GM12878 (cell line): ENCODE measurements at regions not wholly inside any gene's neighbourhood (a gene's known extent, or its start where the extent isn't known, plus 50 kb on each side); places are given as distances from the start of the nearest gene placed in this dataset.
A peak's percentile ranks its signal among the peaks of the same experiment; 100 is the strongest.

ENCODE experiments used
- ATAC-seq: fragments of 200-7000 bp; cut with Tn5 transposase; 3 replicates; pipeline ENCODE4 v1.9.1; 2020; ENCODE audit warnings: mild to moderate bottlenecking, moderate library complexity
- BruUV-seq: library from RNA; stranded (reverse); fragments of 400-500 nt; replicated peaks from 2 replicates; lab custom pipeline; 2021; lab: Mats Ljungman, UMichigan
- CTCF ChIA-PET: fragments of 300-600 bp; sonication (Branson Sonifier 250); formaldehyde crosslinking; extraction: SDS; loops from one replicate; lab custom pipeline; 2021; ENCODE audit warnings: inconsistent platforms; lab: Yijun Ruan, JAX
- POLR2A ChIA-PET: fragments of 350-600 bp; formaldehyde crosslinking; extraction: SDS; loops from one replicate; lab custom pipeline; 2021; ENCODE audit warnings: inconsistent platforms; lab: Charles Lee
- RAD21 ChIA-PET: fragments of 300-600 bp; sonication (Branson Sonifier 250); formaldehyde crosslinking; loops from one replicate; lab custom pipeline; 2023; ENCODE audit warnings: antibody characterized with exemption; ENCODE audit not compliant: unreplicated experiment; lab: Charles Lee
- SMC1A ChIA-PET: fragments of 300-600 bp; sonication (Branson Sonifier 250); formaldehyde crosslinking; loops from one replicate; lab custom pipeline; 2023; ENCODE audit not compliant: unreplicated experiment, uncharacterized antibody; lab: Charles Lee
- DNase-seq: peaks from one replicate; pipeline ENCODE4 v3.0.0-alpha.2; 2011; ENCODE audit warnings: low read depth, low spot score
- FAIRE-seq: peaks from 3 replicates; lab custom pipeline; 2011; peaks lifted over from hg19 to GRCh38; lab: Jason Lieb, UNC
- H2AFZ ChIP-seq: 2 replicates; pipeline ENCODE4 v1.6.0; 2011; ENCODE audit warnings: low read depth, low read length, control low read depth; ENCODE audit not compliant: control insufficient read depth
- H3K27ac ChIP-seq: 2 replicates; pipeline ENCODE4 v1.5.1; 2011; ENCODE audit warnings: control low read depth; ENCODE audit not compliant: control insufficient read depth, insufficient read depth
- H3K27me3 ChIP-seq, 2 experiments: replicated peaks in 1 of 2; 2 replicates each; pipeline versions ENCODE4 v1.6.0 to v1.6.1; 2011; ENCODE audit warnings: low read length in 1 of 2; ENCODE audit not compliant: control insufficient read depth in 2 of 2, insufficient read depth in 2 of 2
- H3K36me3 ChIP-seq, 2 experiments: 2 replicates each; pipeline ENCODE4 v1.5.1; 2011; ENCODE audit warnings: low read length in 1 of 2; ENCODE audit not compliant: control insufficient read depth in 2 of 2, insufficient read depth in 2 of 2
- H3K4me1 ChIP-seq: 2 replicates; pipeline ENCODE4 v1.6.1; 2011; ENCODE audit warnings: mild to moderate bottlenecking, low read length, moderate library complexity, mixed read lengths; ENCODE audit not compliant: control insufficient read depth, insufficient read depth
- H3K4me2 ChIP-seq: 2 replicates; pipeline ENCODE4 v1.6.0; 2011; ENCODE audit warnings: control low read depth; ENCODE audit not compliant: control insufficient read depth, insufficient read depth
- H3K4me3 ChIP-seq: fragments of 200-600 bp; sonication (generic); 2 replicates; pipeline ENCODE4 v1.5.1; 2016
- H3K79me2 ChIP-seq: 2 replicates; pipeline ENCODE4 v1.6.0; 2011; ENCODE audit warnings: low read length; ENCODE audit not compliant: control insufficient read depth, insufficient read depth
- H3K9ac ChIP-seq: 2 replicates; pipeline ENCODE4 v1.8.0; 2011; ENCODE audit warnings: low read length, control low read depth, mixed read lengths; ENCODE audit not compliant: control insufficient read depth, insufficient read depth
- H3K9me3 ChIP-seq: replicated peaks from 3 replicates; pipeline ENCODE4 v1.5.1; 2011; ENCODE audit warnings: mild to moderate bottlenecking, low read length; ENCODE audit not compliant: control insufficient read depth, insufficient read depth
- H4K20me1 ChIP-seq: 2 replicates; pipeline ENCODE4 v1.6.0; 2011; ENCODE audit not compliant: control insufficient read depth, insufficient read depth
- EED ChIP-seq: sonication (generic); IDR thresholded peaks from 2 replicates; pipeline ENCODE4 v1.6.1; 2016; ENCODE audit warnings: antibody characterized with exemption, low read depth
- EP300 ChIP-seq, 2 experiments: fragments of 150-350 bp in 1 of 2; IDR thresholded peaks; 2 replicates each; pipeline ENCODE4 v1.6.1; 2011 to 2012; ENCODE audit warnings: low read depth in 2 of 2, low read length in 2 of 2, borderline replicate concordance in 1 of 2, improper control_type of control experiment in 1 of 2, inconsistent platforms in 1 of 2; ENCODE audit not compliant: control insufficient read depth in 1 of 2
- GABPA ChIP-seq: IDR thresholded peaks from 2 replicates; pipeline ENCODE4 v1.6.1; 2014; ENCODE audit warnings: antibody characterized with exemption, low read depth, mild to moderate bottlenecking, inconsistent platforms
- IKZF1 ChIP-seq: fragments of 450-650 bp; conservative IDR thresholded peaks from 2 replicates; pipeline ENCODE4 v1.6.1; 2017; ENCODE audit warnings: antibody characterized with exemption, mild to moderate bottlenecking
- IKZF2 ChIP-seq, 2 experiments: fragments of 450-650 bp; IDR thresholded peaks; 2 replicates each; pipeline ENCODE4 v1.6.1; 2017; ENCODE audit warnings: mild to moderate bottlenecking in 2 of 2, moderate library complexity in 2 of 2
- KLF5 ChIP-seq: fragments of 450-650 bp; IDR thresholded peaks from 2 replicates; pipeline ENCODE4 v1.6.1; 2014; ENCODE audit warnings: mild to moderate bottlenecking; ENCODE audit not compliant: partially characterized antibody
- NFXL1 ChIP-seq: fragments of 450-650 bp; IDR thresholded peaks from 2 replicates; pipeline ENCODE4 v1.6.1; 2017; ENCODE audit warnings: antibody characterized with exemption, mild to moderate bottlenecking, borderline replicate concordance
- NR2C2 ChIP-seq: IDR thresholded peaks from 2 replicates; pipeline ENCODE4 v1.6.1; 2011; ENCODE audit warnings: borderline replicate concordance, low read depth; ENCODE audit not compliant: control insufficient read depth, insufficient read length
- PAX8 ChIP-seq: fragments of 450-650 bp; IDR thresholded peaks from 2 replicates; pipeline ENCODE4 v1.6.1; 2017; ENCODE audit warnings: mild to moderate bottlenecking, moderate library complexity
- POLR2AphosphoS5 ChIP-seq: IDR thresholded peaks from 2 replicates; pipeline ENCODE4 v1.6.1; 2011; ENCODE audit warnings: mild to moderate bottlenecking, low read length, inconsistent platforms
- RFX5 ChIP-seq: IDR thresholded peaks from 2 replicates; pipeline ENCODE4 v1.6.1; 2011; ENCODE audit warnings: low read depth, low read length, improper control_type of control experiment
- SIX5 ChIP-seq: IDR thresholded peaks from 2 replicates; pipeline ENCODE4 v1.6.1; 2011; ENCODE audit warnings: mild to moderate bottlenecking, low read depth, low read length, moderate library complexity; ENCODE audit not compliant: severe bottlenecking
- SMC3 ChIP-seq: IDR thresholded peaks from 2 replicates; pipeline ENCODE4 v1.6.1; 2011; ENCODE audit warnings: low read length, improper control_type of control experiment, borderline replicate concordance
- SUZ12 ChIP-seq: fragments of 200-600 bp; sonication (generic); IDR thresholded peaks from one replicate; pipeline ENCODE4 v1.6.1; 2018; ENCODE audit warnings: antibody characterized with exemption, mild to moderate bottlenecking; ENCODE audit not compliant: unreplicated experiment
- YY1 ChIP-seq: IDR thresholded peaks from 2 replicates; pipeline ENCODE4 v1.6.1; 2011; ENCODE audit warnings: low read depth, mild to moderate bottlenecking, low read length
- ZNF384 ChIP-seq: IDR thresholded peaks from 2 replicates; pipeline ENCODE4 v1.6.1; 2012; ENCODE audit warnings: low read depth, mild to moderate bottlenecking, low read length, improper control_type of control experiment, borderline replicate concordance
- ZNF622 ChIP-seq: fragments of 450-650 bp; IDR thresholded peaks from 2 replicates; pipeline ENCODE4 v1.6.1; 2017; ENCODE audit warnings: mild to moderate bottlenecking, inconsistent platforms
- WGBS: methylation state at CpG from one replicate; pipeline ENCODE4 v1.1.6; 2016; ENCODE audit warnings: low lambda C conversion rate; ENCODE audit not compliant: insufficient replicate concordance, insufficient coverage; ENCODE audit errors: missing lambda C conversion rate; 5-methylcytosine and 5-hydroxymethylcytosine counted together
- in situ Hi-C: fragments of 300-500 bp; cut with MboI; formaldehyde crosslinking; loops from 9 replicates; pipeline ENCODE4 v1.14.3; 2018; ENCODE audit warnings: mixed read lengths
- intact Hi-C: fragments of 100-400 bp; cut with micrococcal nuclease; formaldehyde crosslinking; loops from one replicate; pipeline ENCODE4 v1.14.2; 2022; ENCODE audit not compliant: unreplicated experiment
- TF ChIP-seq, protein P1 (sequence below): fragments of 450-650 bp; formaldehyde crosslinking; IDR thresholded peaks from 2 replicates; pipeline ENCODE4 v1.4.0; 2020; ENCODE audit warnings: mild to moderate bottlenecking, moderate library complexity
- TF ChIP-seq, protein P2 (sequence below): IDR thresholded peaks from 2 replicates; pipeline ENCODE4 v1.6.1; 2011; ENCODE audit warnings: mild to moderate bottlenecking, low read depth, low read length, moderate library complexity; ENCODE audit not compliant: insufficient replicate concordance
- TF ChIP-seq, protein P3 (sequence below): fragments of 450-650 bp; IDR thresholded peaks from 2 replicates; pipeline ENCODE4 v1.6.1; 2017; ENCODE audit warnings: low read depth, mild to moderate bottlenecking, moderate library complexity

DNA sequence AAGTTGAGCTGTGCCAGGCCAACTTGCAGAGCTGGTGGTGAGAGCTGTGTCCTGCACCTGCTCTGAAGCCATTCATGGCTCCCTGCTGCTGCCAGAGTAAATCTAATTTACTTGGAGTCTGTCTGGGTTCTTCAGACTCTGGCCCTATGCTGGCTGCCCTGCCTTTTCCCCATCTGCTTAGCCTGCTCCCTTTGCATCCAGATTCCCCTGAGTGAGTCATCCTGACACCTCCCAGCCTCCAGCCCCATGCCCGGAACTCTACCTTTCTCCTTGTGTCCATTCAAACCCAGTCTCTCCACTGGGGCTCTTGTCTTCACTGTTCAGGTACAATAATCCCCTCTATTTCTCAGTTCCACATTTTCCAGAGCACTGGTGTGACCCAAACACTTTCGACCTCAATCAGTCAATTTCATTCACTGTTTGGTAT lies 434.4 kb upstream of the ZMIZ1 start:
- no TSS peak for BruUV-seq
- Histone ChIP-seq H4K20me1 (no peaks in the 10 kb centered on the region), H3K27ac (no peak overlapping the region), H3K9ac (no peak overlapping the region), H3K79me2 (no peaks in the 10 kb centered on the region), H3K9me3 (no peaks in the 10 kb centered on the region), H3K4me2 (no peak overlapping the region), H3K4me1 (peaks cover 15% of the 10 kb centered on the region), H3K27me3 (peaks cover 2 to 3% of the 10 kb centered on the region in 2 experiments; a peak in 2 of 4 replicates), H2AFZ (no peak overlapping the region), H3K4me3 (no peak overlapping the region), H3K36me3 (no peaks in the 10 kb centered on the region)
- no peak for FAIRE-seq
- RAD21 ChIA-PET, result no interaction called here
- intact Hi-C loops, result no loop called here
- CTCF ChIA-PET, result interaction anchor here (0.5 to 0.6 kb wide), 3 partner anchors 83 to 556 kb away, joined by 3 to 4 read pairs (median 3); no protein-coding TSS in a partner anchor
- POLR2A ChIA-PET, result no interaction called here
- DNase-seq, result no peak
- in situ Hi-C loops, result no loop called here
- SMC1A ChIA-PET, result no interaction called here
- ATAC-seq, result peak; percentile 71
- WGBS, result 2% methylated on average over 2 of the region's 2 CpGs
- no peak for TF ChIP-seq GABPA
- TF ChIP-seq NR2C2, result no peak
- TF ChIP-seq EED, result no peak
- TF ChIP-seq, protein P1, sequence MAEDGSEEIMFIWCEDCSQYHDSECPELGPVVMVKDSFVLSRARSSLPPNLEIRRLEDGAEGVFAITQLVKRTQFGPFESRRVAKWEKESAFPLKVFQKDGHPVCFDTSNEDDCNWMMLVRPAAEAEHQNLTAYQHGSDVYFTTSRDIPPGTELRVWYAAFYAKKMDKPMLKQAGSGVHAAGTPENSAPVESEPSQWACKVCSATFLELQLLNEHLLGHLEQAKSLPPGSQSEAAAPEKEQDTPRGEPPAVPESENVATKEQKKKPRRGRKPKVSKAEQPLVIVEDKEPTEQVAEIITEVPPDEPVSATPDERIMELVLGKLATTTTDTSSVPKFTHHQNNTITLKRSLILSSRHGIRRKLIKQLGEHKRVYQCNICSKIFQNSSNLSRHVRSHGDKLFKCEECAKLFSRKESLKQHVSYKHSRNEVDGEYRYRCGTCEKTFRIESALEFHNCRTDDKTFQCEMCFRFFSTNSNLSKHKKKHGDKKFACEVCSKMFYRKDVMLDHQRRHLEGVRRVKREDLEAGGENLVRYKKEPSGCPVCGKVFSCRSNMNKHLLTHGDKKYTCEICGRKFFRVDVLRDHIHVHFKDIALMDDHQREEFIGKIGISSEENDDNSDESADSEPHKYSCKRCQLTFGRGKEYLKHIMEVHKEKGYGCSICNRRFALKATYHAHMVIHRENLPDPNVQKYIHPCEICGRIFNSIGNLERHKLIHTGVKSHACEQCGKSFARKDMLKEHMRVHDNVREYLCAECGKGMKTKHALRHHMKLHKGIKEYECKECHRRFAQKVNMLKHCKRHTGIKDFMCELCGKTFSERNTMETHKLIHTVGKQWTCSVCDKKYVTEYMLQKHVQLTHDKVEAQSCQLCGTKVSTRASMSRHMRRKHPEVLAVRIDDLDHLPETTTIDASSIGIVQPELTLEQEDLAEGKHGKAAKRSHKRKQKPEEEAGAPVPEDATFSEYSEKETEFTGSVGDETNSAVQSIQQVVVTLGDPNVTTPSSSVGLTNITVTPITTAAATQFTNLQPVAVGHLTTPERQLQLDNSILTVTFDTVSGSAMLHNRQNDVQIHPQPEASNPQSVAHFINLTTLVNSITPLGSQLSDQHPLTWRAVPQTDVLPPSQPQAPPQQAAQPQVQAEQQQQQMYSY, result no peak
- TF ChIP-seq, protein P2, sequence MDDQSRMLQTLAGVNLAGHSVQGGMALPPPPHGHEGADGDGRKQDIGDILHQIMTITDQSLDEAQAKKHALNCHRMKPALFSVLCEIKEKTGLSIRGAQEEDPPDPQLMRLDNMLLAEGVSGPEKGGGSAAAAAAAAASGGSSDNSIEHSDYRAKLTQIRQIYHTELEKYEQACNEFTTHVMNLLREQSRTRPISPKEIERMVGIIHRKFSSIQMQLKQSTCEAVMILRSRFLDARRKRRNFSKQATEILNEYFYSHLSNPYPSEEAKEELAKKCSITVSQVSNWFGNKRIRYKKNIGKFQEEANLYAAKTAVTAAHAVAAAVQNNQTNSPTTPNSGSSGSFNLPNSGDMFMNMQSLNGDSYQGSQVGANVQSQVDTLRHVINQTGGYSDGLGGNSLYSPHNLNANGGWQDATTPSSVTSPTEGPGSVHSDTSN, result no peak
- no peak for TF ChIP-seq EP300 (IDR thresholded peaks at IDR 0.05; ENCODE audit: borderline replicate concordance in 1 of 2, control insufficient read depth in 1 of 2, low read depth in 2 of 2, low read length in 2 of 2)
- TF ChIP-seq RFX5, result no peak
- no peak for TF ChIP-seq KLF5
- no peak for TF ChIP-seq ZNF622
- TF ChIP-seq ZNF384, result no peak
- no peak for TF ChIP-seq SMC3
- TF ChIP-seq NFXL1, result no peak
- TF ChIP-seq PAX8, result no peak
- TF ChIP-seq YY1, result no peak
- TF ChIP-seq IKZF1, result peak; percentile 63
- TF ChIP-seq, protein P3, sequence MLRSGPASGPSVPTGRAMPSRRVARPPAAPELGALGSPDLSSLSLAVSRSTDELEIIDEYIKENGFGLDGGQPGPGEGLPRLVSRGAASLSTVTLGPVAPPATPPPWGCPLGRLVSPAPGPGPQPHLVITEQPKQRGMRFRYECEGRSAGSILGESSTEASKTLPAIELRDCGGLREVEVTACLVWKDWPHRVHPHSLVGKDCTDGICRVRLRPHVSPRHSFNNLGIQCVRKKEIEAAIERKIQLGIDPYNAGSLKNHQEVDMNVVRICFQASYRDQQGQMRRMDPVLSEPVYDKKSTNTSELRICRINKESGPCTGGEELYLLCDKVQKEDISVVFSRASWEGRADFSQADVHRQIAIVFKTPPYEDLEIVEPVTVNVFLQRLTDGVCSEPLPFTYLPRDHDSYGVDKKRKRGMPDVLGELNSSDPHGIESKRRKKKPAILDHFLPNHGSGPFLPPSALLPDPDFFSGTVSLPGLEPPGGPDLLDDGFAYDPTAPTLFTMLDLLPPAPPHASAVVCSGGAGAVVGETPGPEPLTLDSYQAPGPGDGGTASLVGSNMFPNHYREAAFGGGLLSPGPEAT, result peak; percentile 62
- no peak for TF ChIP-seq POLR2AphosphoS5
- no peak for TF ChIP-seq SIX5
- peak; percentile 69 to 74 for TF ChIP-seq IKZF2 (IDR thresholded peaks at IDR 0.05)
- TF ChIP-seq SUZ12, result no peak
